BLaER1 (cell line): ENCODE measurements at regions not wholly inside any gene's neighbourhood (a gene's known extent, or its start where the extent isn't known, plus 50 kb on each side); places are given as distances from the start of the nearest gene placed in this dataset.

Experiments used
- H3K27ac ChIP-seq: shearing (Covaris generic); formaldehyde crosslinking; 2 replicates; pipeline ENCODE4 v1.8.1; 2022
- H3K27me3 ChIP-seq: shearing (Covaris generic); formaldehyde crosslinking; 2 replicates; pipeline ENCODE4 v1.8.1; 2022
- H3K36me3 ChIP-seq: shearing (Covaris generic); formaldehyde crosslinking; 2 replicates; pipeline ENCODE4 v1.8.1; 2022
- H3K4me1 ChIP-seq: shearing (Covaris generic); formaldehyde crosslinking; 2 replicates; pipeline ENCODE4 v1.8.1; 2022
- H3K4me2 ChIP-seq: shearing (Covaris generic); formaldehyde crosslinking; 2 replicates; pipeline ENCODE4 v1.8.1; 2022
- H3K4me3 ChIP-seq: shearing (Covaris generic); formaldehyde crosslinking; 2 replicates; pipeline ENCODE4 v1.8.1; 2022
- H3K9ac ChIP-seq: shearing (Covaris generic); formaldehyde crosslinking; 2 replicates; pipeline ENCODE4 v1.8.1; 2022
- H3K9me3 ChIP-seq: shearing (Covaris generic); formaldehyde crosslinking; 2 replicates; pipeline ENCODE4 v1.8.1; 2022
- H4K20me1 ChIP-seq: shearing (Covaris generic); formaldehyde crosslinking; 2 replicates; pipeline ENCODE4 v1.8.1; 2022
- Cebpa-rat ChIP-seq: shearing (Covaris generic); IDR thresholded peaks from 2 replicates; pipeline ENCODE4 v1.8.1; 2022

DNA sequence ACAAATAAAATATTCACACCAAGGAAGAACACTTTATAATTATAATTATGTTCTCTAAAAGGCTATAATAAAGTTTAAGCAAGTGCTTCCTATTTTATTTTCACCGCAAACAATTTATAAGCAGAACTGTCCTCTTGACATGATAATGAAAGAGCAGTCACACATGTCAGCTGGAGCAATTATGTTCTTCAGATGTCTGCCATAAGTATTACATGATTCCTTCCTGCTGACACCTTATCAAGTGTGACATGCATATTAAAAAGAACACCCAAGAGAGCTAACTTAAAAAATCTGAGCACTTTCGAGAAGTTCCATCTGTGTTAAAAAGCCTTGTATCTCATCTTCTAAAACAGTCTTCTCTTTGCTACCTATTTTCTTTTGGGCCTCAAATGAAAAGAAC is 249.5 kb downstream of the SQOR start:
- Histone ChIP-seq H3K9ac (no peak overlapping the region), H3K9me3 (peaks cover 64% of the 10 kb centered on the region), H3K27me3 (no peaks in the 10 kb centered on the region), H4K20me1 (no peaks in the 10 kb centered on the region), H3K4me3 (no peak overlapping the region), H3K4me1 (peaks cover 37% of the 10 kb centered on the region), H3K27ac (peak overlapping the region; percentile 48), H3K36me3 (0 out of 2 replicates have a peak, but pooled peaks cover 4% of the 10 kb centered on the region), H3K4me2 (peak overlapping the region; percentile 27)
- TF ChIP-seq Cebpa-rat, result no peak

DNA sequence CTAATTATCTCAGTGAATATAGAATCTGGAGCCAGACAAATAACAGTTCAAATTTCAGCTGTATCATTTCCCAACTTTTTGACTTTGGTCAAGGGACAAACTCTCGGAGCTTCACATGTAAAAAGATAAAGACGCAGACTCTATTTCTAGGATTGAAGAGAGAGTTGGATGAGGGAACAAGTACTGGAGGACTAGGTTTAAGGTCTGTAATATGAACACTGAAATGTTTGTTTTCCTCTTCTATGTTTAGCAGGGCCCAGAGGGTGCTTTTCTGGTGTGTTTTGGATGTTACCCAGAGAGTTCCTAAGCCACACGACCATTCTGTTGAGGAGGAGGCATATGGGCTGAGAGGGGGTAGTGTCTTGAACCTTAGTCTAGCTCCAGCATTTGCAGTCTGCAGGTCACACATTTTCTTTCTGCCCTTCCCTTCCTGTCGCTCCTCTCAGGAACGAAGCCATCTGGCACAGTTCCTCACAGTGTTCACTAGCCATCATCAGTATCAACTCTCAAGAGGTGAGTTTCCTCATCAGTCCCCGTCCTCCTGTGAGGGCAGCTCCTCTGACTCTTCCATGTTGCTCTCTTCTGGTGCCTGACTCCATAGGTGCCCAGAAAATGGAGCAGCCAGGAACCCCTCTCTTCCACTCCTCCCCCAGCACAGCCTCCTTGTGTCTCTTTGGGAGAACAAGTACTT is 250.1 kb downstream of the SQOR start:
- Histone ChIP-seq H3K36me3 (0 out of 2 replicates have a peak, but pooled peaks cover 4% of the 10 kb centered on the region), H3K4me2 (peak overlapping the region; percentile 27), H3K9me3 (peaks cover 62% of the 10 kb centered on the region), H3K27ac (peak overlapping the region; percentile 51), H3K4me3 (no peak overlapping the region), H3K27me3 (no peaks in the 10 kb centered on the region), H3K4me1 (peaks cover 37% of the 10 kb centered on the region), H3K9ac (no peak overlapping the region), H4K20me1 (no peaks in the 10 kb centered on the region)
- no peak for TF ChIP-seq Cebpa-rat

DNA sequence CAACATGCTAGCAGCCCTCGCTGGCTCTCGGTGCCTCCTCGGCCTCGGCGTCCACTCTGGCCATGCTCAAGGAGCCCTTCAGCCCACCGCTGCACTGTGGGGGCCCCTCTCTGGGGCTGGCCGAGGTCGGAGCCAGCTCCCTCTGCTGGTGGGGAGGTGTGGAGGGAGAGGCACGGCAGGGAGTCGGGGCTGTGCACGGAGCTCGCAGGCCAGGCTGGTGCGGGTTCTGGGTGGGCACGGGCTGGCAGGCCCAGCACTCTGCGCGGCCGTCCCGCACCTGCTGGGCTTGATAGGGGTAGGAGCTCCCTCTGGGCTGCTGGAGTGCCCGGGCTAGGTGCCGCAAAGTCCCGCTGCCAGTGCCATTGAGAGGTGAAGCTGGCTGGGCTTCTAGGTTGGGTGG is 251.0 kb downstream of the SQOR start:
- Histone ChIP-seq H3K27ac (no peak overlapping the region), H3K4me3 (no peak overlapping the region), H3K4me1 (peaks cover 31% of the 10 kb centered on the region), H3K4me2 (no peak overlapping the region; the same call in 1 of the 2 replicates), H3K9ac (no peak overlapping the region), H4K20me1 (no peaks in the 10 kb centered on the region), H3K27me3 (no peaks in the 10 kb centered on the region), H3K9me3 (peaks cover 55% of the 10 kb centered on the region), H3K36me3 (0 out of 2 replicates have a peak, but pooled peaks cover 4% of the 10 kb centered on the region)
- no peak for TF ChIP-seq Cebpa-rat

DNA sequence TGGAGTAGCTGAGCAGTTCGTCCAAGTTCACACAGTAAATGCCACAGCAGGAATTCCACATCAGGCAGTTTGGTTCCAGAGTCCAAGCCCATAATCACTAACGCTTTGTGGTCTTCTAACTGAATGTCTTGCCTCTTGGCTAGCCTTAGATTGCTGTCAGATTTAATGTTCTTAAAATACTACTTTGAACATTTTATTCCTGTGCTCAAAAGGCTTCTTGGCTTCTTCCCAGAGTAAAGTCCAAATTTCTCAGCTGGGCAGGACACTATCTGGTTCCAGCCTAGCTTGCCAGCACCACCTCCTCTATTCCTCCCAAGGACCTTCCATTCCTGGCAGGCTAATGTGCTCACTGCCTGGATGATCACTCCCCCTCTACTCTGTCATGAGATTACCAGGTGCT is 256.9 kb downstream of the SQOR start:
- peaks cover 6% of the 10 kb centered on the region; the same call in 1 of the 2 replicates for H3K4me1 ChIP-seq
- no peak overlapping the region for H3K27ac ChIP-seq
- H3K9me3 ChIP-seq, result peaks cover 18% of the 10 kb centered on the region
- H3K4me3 ChIP-seq, result no peak overlapping the region
- H3K4me2 ChIP-seq, result no peak overlapping the region
- no peak overlapping the region for H3K9ac ChIP-seq
- H3K27me3 ChIP-seq, result no peaks in the 10 kb centered on the region
- H3K36me3 ChIP-seq, result no peaks in the 10 kb centered on the region
- TF ChIP-seq Cebpa-rat, result no peak
- H4K20me1 ChIP-seq, result no peaks in the 10 kb centered on the region

DNA sequence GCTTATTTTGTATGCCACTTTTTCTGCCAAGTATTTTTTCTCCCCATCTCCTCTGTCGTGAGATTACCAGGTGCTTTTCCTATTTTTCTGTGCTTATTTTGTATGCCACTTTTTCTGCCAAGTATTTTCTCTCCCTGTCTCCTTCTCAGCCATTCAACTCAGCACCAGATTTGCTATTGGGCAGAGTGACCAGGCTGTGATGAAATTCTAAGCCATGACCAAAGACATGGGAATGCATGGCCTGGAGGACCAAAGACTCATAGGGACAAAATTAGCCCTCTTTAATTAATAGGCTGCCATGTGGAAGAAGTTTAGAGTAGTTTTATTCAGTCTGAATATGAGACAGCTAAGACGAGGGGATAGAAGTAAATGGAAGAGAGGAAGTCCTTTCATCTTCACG is 257.4 kb downstream of the SQOR start:
- Histone ChIP-seq H3K4me1 (peaks cover 6% of the 10 kb centered on the region; the same call in 1 of the 2 replicates), H3K27ac (no peak overlapping the region), H3K36me3 (no peaks in the 10 kb centered on the region), H3K9me3 (peaks cover 13% of the 10 kb centered on the region), H3K9ac (no peak overlapping the region), H3K27me3 (no peaks in the 10 kb centered on the region), H4K20me1 (no peaks in the 10 kb centered on the region), H3K4me3 (no peak overlapping the region), H3K4me2 (no peak overlapping the region)
- no peak for TF ChIP-seq Cebpa-rat

DNA sequence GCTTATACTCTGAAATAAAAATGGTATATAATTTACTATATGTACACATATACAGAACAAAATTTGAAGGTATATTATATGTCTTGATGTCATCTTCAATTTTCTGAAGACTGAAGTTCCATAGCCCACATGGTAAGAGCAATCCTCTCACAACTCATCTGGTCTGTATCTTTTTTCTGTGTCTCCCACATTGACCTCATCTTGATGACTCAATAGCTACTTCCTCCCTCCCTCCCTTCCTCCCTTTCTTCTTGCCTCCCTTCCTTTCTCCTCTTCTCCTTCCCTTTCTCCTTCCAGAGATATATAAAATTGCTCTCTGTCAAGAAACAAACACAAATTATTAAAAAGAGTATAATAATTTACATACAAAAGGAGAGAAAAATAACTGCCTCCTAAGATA is 268.5 kb downstream of the SQOR start:
- Histone ChIP-seq H3K27ac (no peak overlapping the region), H4K20me1 (no peaks in the 10 kb centered on the region), H3K4me1 (no peaks in the 10 kb centered on the region), H3K4me3 (no peak overlapping the region), H3K9ac (no peak overlapping the region), H3K9me3 (peaks cover 3% of the 10 kb centered on the region; the same call in 1 of the 2 replicates), H3K4me2 (no peak overlapping the region), H3K27me3 (no peaks in the 10 kb centered on the region), H3K36me3 (no peaks in the 10 kb centered on the region)
- no peak for TF ChIP-seq Cebpa-rat

DNA sequence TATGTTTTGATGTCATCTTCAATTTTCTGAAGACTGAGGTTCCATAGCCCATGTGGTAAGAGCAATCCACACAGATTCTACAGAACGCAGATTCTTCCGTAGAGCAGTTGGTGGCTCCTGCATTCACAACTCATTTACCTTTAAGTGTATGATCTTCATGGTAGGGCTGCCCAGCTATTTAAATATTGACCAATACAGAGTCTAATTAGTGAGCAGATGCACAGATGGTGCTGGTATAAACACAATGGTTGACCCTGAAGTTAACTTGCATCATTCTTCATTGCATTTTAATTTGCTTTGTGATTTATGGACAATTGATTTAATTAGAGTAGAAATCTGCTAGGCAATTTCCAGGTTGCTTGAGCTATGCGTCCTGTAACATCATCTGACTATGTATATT is 269.2 kb downstream of the SQOR start:
- H3K27ac ChIP-seq, result no peak overlapping the region
- no peak for TF ChIP-seq Cebpa-rat
- H3K9ac ChIP-seq, result no peak overlapping the region
- no peaks in the 10 kb centered on the region for H3K36me3 ChIP-seq
- H3K27me3 ChIP-seq, result no peaks in the 10 kb centered on the region
- H3K9me3 ChIP-seq, result peaks cover 3% of the 10 kb centered on the region; the same call in 1 of the 2 replicates
- no peak overlapping the region for H3K4me2 ChIP-seq
- H3K4me3 ChIP-seq, result no peak overlapping the region
- H3K4me1 ChIP-seq, result no peaks in the 10 kb centered on the region
- no peaks in the 10 kb centered on the region for H4K20me1 ChIP-seq

DNA sequence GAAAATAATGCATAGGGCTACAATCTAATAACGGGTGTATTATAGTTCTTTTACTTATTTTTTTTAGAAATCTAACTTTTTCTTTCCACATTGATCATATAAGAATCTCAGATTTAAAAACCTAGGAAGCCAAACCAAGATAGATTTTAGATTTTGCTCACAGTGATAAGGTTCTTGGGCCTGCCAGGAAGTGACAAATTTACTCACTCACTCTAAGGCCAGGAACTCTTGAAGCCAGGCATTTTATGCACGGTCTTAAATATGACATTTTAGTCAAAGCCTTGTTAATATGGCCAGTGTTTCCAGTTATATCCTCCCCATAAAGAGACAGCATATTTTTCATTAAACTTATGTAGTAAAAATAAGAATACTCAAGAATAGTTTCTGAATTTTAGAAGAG is 271.4 kb downstream of the SQOR start:
- Histone ChIP-seq H3K9me3 (peaks cover 3% of the 10 kb centered on the region; the same call in 1 of the 2 replicates), H4K20me1 (no peaks in the 10 kb centered on the region), H3K27ac (no peak overlapping the region), H3K4me3 (no peak overlapping the region), H3K36me3 (no peaks in the 10 kb centered on the region), H3K4me2 (no peak overlapping the region), H3K9ac (no peak overlapping the region), H3K4me1 (peaks cover 8% of the 10 kb centered on the region; the same call in 1 of the 2 replicates), H3K27me3 (no peaks in the 10 kb centered on the region)
- TF ChIP-seq Cebpa-rat, result no peak

DNA sequence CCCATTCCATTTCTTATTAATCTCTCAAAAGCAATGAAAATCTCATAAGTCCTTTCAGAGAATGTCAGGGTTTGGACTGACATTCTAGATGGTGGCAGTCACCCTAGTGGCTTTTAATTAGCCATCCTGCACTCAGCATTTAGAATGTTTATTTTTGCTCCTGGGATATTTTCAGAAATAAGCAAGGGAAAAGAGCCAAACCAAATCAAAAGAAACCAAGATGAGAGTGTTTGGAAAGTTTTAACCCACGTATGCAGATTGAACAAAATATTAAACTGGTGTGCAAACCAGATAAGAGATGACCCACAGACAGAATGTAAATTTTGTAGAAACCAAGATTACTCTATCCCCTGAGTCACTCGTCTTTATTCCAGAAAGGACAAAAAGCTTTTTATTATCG is 275.8 kb downstream of the SQOR start:
- peaks cover 15% of the 10 kb centered on the region; the same call in 1 of the 2 replicates for H3K4me1 ChIP-seq
- no peak overlapping the region for H3K9ac ChIP-seq
- no peaks in the 10 kb centered on the region for H4K20me1 ChIP-seq
- no peaks in the 10 kb centered on the region for H3K27me3 ChIP-seq
- H3K9me3 ChIP-seq, result peaks cover 3% of the 10 kb centered on the region; the same call in 1 of the 2 replicates
- H3K4me3 ChIP-seq, result no peak overlapping the region
- H3K36me3 ChIP-seq, result no peaks in the 10 kb centered on the region
- TF ChIP-seq Cebpa-rat, result no peak
- no peak overlapping the region for H3K27ac ChIP-seq
- H3K4me2 ChIP-seq, result no peak overlapping the region

DNA sequence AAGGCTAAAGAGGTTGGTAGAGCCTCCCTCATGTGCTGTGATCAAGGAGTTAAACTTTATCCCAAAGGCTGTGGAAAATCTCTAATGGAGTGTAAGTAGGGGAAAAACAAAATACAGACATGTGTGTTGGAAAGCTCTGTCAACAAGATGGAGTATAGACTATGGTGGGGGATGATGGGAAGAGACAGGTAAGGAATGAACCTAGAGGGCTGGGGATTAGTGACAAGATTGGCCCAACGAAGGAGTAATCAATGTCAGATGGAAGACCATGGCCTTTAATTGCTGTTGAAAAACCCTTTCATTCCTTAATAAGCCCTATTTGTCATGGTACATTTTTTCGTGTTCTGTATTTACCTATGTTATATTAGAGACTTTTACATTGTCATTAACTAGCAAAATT is 278.6 kb downstream of the SQOR start:
- Histone ChIP-seq H3K36me3 (no peaks in the 10 kb centered on the region), H3K4me3 (no peak overlapping the region), H3K4me2 (no peak overlapping the region), H3K27ac (no peak overlapping the region), H4K20me1 (no peaks in the 10 kb centered on the region), H3K27me3 (no peaks in the 10 kb centered on the region), H3K9ac (no peak overlapping the region), H3K9me3 (no peaks in the 10 kb centered on the region), H3K4me1 (peaks cover 15% of the 10 kb centered on the region; the same call in 1 of the 2 replicates)
- TF ChIP-seq Cebpa-rat, result no peak
